GM23338 (cell line): ENCODE measurements at regions not wholly inside any gene's neighbourhood (a gene's known extent, or its start where the extent isn't known, plus 50 kb on each side); places are given as distances from the start of the nearest gene placed in this dataset.

ENCODE experiments used
- ATAC-seq: fragments of 200-7000 bp; cut with Tn5 transposase; 3 replicates; pipeline ENCODE4 v1.9.1; 2020
- DNase-seq: peaks from one replicate; pipeline ENCODE4 v3.0.0-alpha.2; 2015; ENCODE audit warnings: low spot score
- H2AFZ ChIP-seq: fragments of 200-600 bp; sonication (generic); 2 replicates; pipeline ENCODE4 v1.8.0; 2016; ENCODE audit warnings: antibody characterized with exemption, mild to moderate bottlenecking, moderate library complexity
- H3F3A ChIP-seq: fragments of 200-600 bp; sonication (generic); replicated peaks from 2 replicates; pipeline ENCODE4 v1.8.0; 2017; ENCODE audit warnings: antibody characterized with exemption, mixed run types, low read depth
- H3K27ac ChIP-seq: fragments of 200-600 bp; sonication (generic); 2 replicates; pipeline ENCODE4 v1.6.1; 2016; ENCODE audit warnings: low read depth
- H3K27me3 ChIP-seq: fragments of 200-600 bp; sonication (generic); 2 replicates; pipeline ENCODE4 v1.8.0; 2016; ENCODE audit warnings: mild to moderate bottlenecking, mixed run types, moderate library complexity; ENCODE audit not compliant: insufficient read depth
- H3K36me3 ChIP-seq: fragments of 200-600 bp; sonication (generic); 2 replicates; pipeline ENCODE4 v1.8.0; 2016; ENCODE audit warnings: mild to moderate bottlenecking; ENCODE audit not compliant: insufficient read depth
- H3K4me1 ChIP-seq: fragments of 200-600 bp; sonication (generic); 2 replicates; pipeline ENCODE4 v1.8.0; 2016; ENCODE audit warnings: mild to moderate bottlenecking, moderate library complexity; ENCODE audit not compliant: insufficient read depth
- H3K4me2 ChIP-seq: fragments of 200-600 bp; sonication (generic); 2 replicates; pipeline ENCODE4 v1.7.1; 2017; ENCODE audit warnings: mixed run types
- H3K4me3 ChIP-seq: fragments of 200-600 bp; sonication (generic); 2 replicates; pipeline ENCODE4 v1.6.1; 2016; ENCODE audit warnings: mixed run types
- H3K79me2 ChIP-seq: fragments of 200-600 bp; sonication (generic); replicated peaks from 2 replicates; pipeline ENCODE4 v1.8.0; 2017; ENCODE audit warnings: mild to moderate bottlenecking; ENCODE audit not compliant: insufficient read depth
- H3K9me2 ChIP-seq: fragments of 200-600 bp; sonication (generic); 2 replicates; pipeline ENCODE4 v1.8.0; 2017; ENCODE audit not compliant: insufficient read depth
- H4K20me1 ChIP-seq: fragments of 200-600 bp; sonication (generic); replicated peaks from 2 replicates; pipeline ENCODE4 v1.8.0; 2017; ENCODE audit warnings: mild to moderate bottlenecking; ENCODE audit not compliant: insufficient read depth
- H3K27ac Mint-ChIP-seq: 2 replicates; pipeline ENCODE4 v1.8.0; 2020; ENCODE audit warnings: inconsistent platforms, mild to moderate bottlenecking, moderate library complexity, mixed read lengths
- H3K27me3 Mint-ChIP-seq: 3 replicates; pipeline ENCODE4 v1.8.0; 2022; ENCODE audit warnings: low read depth, mild to moderate bottlenecking, moderate library complexity, mixed read lengths, inconsistent platforms; ENCODE audit not compliant: insufficient read depth, poor library complexity
- H3K36me3 Mint-ChIP-seq: 3 replicates; pipeline ENCODE4 v1.8.0; 2021; ENCODE audit warnings: low read depth, mild to moderate bottlenecking, inconsistent platforms, moderate library complexity, mixed read lengths
- H3K4me1 Mint-ChIP-seq: 3 replicates; pipeline ENCODE4 v1.8.0; 2020; ENCODE audit warnings: mild to moderate bottlenecking, inconsistent platforms, mixed read lengths
- H3K4me3 Mint-ChIP-seq: 3 replicates; pipeline ENCODE4 v1.8.0; 2021; ENCODE audit warnings: moderate library complexity, mild to moderate bottlenecking, inconsistent platforms, mixed read lengths
- H3K9me3 Mint-ChIP-seq: 3 replicates; pipeline ENCODE4 v1.8.0; 2020; ENCODE audit warnings: moderate library complexity, mild to moderate bottlenecking, inconsistent platforms, mixed read lengths
- CREB1 ChIP-seq: fragments of 250-450 bp; sonication (Bioruptor Pico); IDR thresholded peaks from 2 replicates; pipeline ENCODE4 v1.5.0; 2020; ENCODE audit warnings: low read depth, mild to moderate bottlenecking, moderate library complexity
- EZH2 ChIP-seq: fragments of 200-600 bp; sonication (generic); IDR thresholded peaks from one replicate; pipeline ENCODE4 v1.8.0; 2017; ENCODE audit warnings: antibody characterized with exemption, mild to moderate bottlenecking, low read depth; ENCODE audit not compliant: unreplicated experiment
- EZH2phosphoT487 ChIP-seq: fragments of 200-600 bp; sonication (generic); IDR thresholded peaks from one replicate; pipeline ENCODE4 v1.8.1; 2018; ENCODE audit warnings: antibody characterized with exemption; ENCODE audit not compliant: unreplicated experiment
- JUNB ChIP-seq: IDR thresholded peaks from one replicate; pipeline ENCODE4 v1.6.1; 2016; ENCODE audit warnings: antibody characterized with exemption; ENCODE audit not compliant: unreplicated experiment
- NANOG ChIP-seq: IDR thresholded peaks from 2 replicates; pipeline ENCODE4 v1.6.1; 2016; ENCODE audit warnings: antibody characterized with exemption, borderline replicate concordance
- POLR2AphosphoS5 ChIP-seq: IDR thresholded peaks from 2 replicates; pipeline ENCODE4 v1.6.1; 2016; ENCODE audit warnings: antibody characterized with exemption, low read depth
- STAT1 ChIP-seq: IDR thresholded peaks from one replicate; pipeline ENCODE4 v1.6.1; 2016; ENCODE audit warnings: antibody characterized with exemption; ENCODE audit not compliant: unreplicated experiment
- ZNF114 ChIP-seq: fragments of 250-450 bp; sonication (Bioruptor Pico); IDR thresholded peaks from 2 replicates; pipeline ENCODE4 v1.5.0; 2020; ENCODE audit warnings: mild to moderate bottlenecking, moderate library complexity
- ZNF331 ChIP-seq: fragments of 250-450 bp; sonication (Bioruptor Pico); IDR thresholded peaks from 2 replicates; pipeline ENCODE4 v1.5.0; 2020; ENCODE audit warnings: low read depth, mild to moderate bottlenecking, moderate library complexity
- TF ChIP-seq, protein P1 (sequence below), 2 experiments: fragments of 200-600 bp in 1 of 2; sonication (generic) in 1 of 2; conservative IDR thresholded peaks; 2 replicates each; pipeline versions ENCODE4 v1.5.1 to v1.6.1; 2016 to 2017; ENCODE audit warnings: antibody characterized with exemption in 2 of 2, low read depth in 2 of 2, mild to moderate bottlenecking in 2 of 2, moderate library complexity in 1 of 2
- TF ChIP-seq, protein P2 (sequence below): IDR thresholded peaks from one replicate; pipeline ENCODE4 v1.6.1; 2018; ENCODE audit warnings: antibody characterized with exemption; ENCODE audit not compliant: unreplicated experiment
- TF ChIP-seq, protein P3 (sequence below): fragments of 250-450 bp; sonication (Bioruptor Pico); IDR thresholded peaks from 2 replicates; pipeline ENCODE4 v1.5.0; 2020; ENCODE audit warnings: mild to moderate bottlenecking, moderate library complexity
- TF ChIP-seq, protein P4 (sequence below): IDR thresholded peaks from 2 replicates; pipeline ENCODE4 v1.6.1; 2016; ENCODE audit warnings: antibody characterized with exemption

DNA sequence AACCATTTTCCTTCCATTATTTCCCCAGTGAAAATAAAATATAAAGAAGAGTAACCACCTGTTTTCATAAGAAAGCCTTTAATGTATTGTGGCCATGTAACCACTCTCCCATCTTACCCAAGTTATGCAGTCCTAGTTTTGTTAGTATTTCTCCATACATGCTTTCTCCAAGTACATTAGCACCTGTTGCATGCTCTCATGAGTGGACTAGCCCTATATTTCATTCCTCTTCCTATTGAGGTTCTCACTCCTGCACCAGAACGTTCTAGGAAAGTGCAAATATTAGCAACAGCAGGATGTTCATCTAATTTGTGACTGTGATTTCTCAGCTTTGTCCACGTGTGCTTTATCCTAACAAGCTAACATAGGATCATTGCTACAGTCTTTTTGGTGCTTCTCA, 155.1 kb upstream of the NPVF start:
- Mint-ChIP-seq H3K4me3 (no peak overlapping the region), H3K36me3 (no peaks in the 10 kb centered on the region), H3K4me1 (peaks cover 10% of the 10 kb centered on the region), H3K27ac (no peak overlapping the region), H3K9me3 (no peaks in the 10 kb centered on the region), H3K27me3 (no peaks in the 10 kb centered on the region)
- Histone ChIP-seq H3K4me3 (no peak overlapping the region), H3K36me3 (no peaks in the 10 kb centered on the region; the same call in 1 of the 2 replicates), H3K4me2 (no peak overlapping the region), H4K20me1 (no peaks in the 10 kb centered on the region), H3K27ac (no peak overlapping the region), H3K9me2 (0 out of 2 replicates have a peak, but pooled peaks cover 3% of the 10 kb centered on the region), H3K79me2 (no peaks in the 10 kb centered on the region), H3F3A (no peaks in the 10 kb centered on the region), H2AFZ (no peak overlapping the region), H3K4me1 (no peaks in the 10 kb centered on the region), H3K27me3 (no peaks in the 10 kb centered on the region)
- DNase-seq (no peak), ATAC-seq (no peak)
- TF ChIP-seq, protein P1, sequence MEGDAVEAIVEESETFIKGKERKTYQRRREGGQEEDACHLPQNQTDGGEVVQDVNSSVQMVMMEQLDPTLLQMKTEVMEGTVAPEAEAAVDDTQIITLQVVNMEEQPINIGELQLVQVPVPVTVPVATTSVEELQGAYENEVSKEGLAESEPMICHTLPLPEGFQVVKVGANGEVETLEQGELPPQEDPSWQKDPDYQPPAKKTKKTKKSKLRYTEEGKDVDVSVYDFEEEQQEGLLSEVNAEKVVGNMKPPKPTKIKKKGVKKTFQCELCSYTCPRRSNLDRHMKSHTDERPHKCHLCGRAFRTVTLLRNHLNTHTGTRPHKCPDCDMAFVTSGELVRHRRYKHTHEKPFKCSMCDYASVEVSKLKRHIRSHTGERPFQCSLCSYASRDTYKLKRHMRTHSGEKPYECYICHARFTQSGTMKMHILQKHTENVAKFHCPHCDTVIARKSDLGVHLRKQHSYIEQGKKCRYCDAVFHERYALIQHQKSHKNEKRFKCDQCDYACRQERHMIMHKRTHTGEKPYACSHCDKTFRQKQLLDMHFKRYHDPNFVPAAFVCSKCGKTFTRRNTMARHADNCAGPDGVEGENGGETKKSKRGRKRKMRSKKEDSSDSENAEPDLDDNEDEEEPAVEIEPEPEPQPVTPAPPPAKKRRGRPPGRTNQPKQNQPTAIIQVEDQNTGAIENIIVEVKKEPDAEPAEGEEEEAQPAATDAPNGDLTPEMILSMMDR (conservative IDR thresholded peaks at IDR 0.05; ENCODE audit: low read depth in 2 of 2), result no peak
- TF ChIP-seq CREB1 (CRISPR knock-in tag) (no peak), EZH2phosphoT487 (no peak), POLR2AphosphoS5 (no peak), ZNF114 (CRISPR knock-in tag) (no peak), JUNB (no peak), STAT1 (no peak), ZNF331 (no peak), NANOG (no peak), EZH2 (no peak)
- TF ChIP-seq, protein P2, sequence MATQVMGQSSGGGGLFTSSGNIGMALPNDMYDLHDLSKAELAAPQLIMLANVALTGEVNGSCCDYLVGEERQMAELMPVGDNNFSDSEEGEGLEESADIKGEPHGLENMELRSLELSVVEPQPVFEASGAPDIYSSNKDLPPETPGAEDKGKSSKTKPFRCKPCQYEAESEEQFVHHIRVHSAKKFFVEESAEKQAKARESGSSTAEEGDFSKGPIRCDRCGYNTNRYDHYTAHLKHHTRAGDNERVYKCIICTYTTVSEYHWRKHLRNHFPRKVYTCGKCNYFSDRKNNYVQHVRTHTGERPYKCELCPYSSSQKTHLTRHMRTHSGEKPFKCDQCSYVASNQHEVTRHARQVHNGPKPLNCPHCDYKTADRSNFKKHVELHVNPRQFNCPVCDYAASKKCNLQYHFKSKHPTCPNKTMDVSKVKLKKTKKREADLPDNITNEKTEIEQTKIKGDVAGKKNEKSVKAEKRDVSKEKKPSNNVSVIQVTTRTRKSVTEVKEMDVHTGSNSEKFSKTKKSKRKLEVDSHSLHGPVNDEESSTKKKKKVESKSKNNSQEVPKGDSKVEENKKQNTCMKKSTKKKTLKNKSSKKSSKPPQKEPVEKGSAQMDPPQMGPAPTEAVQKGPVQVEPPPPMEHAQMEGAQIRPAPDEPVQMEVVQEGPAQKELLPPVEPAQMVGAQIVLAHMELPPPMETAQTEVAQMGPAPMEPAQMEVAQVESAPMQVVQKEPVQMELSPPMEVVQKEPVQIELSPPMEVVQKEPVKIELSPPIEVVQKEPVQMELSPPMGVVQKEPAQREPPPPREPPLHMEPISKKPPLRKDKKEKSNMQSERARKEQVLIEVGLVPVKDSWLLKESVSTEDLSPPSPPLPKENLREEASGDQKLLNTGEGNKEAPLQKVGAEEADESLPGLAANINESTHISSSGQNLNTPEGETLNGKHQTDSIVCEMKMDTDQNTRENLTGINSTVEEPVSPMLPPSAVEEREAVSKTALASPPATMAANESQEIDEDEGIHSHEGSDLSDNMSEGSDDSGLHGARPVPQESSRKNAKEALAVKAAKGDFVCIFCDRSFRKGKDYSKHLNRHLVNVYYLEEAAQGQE, result no peak
- TF ChIP-seq, protein P3, sequence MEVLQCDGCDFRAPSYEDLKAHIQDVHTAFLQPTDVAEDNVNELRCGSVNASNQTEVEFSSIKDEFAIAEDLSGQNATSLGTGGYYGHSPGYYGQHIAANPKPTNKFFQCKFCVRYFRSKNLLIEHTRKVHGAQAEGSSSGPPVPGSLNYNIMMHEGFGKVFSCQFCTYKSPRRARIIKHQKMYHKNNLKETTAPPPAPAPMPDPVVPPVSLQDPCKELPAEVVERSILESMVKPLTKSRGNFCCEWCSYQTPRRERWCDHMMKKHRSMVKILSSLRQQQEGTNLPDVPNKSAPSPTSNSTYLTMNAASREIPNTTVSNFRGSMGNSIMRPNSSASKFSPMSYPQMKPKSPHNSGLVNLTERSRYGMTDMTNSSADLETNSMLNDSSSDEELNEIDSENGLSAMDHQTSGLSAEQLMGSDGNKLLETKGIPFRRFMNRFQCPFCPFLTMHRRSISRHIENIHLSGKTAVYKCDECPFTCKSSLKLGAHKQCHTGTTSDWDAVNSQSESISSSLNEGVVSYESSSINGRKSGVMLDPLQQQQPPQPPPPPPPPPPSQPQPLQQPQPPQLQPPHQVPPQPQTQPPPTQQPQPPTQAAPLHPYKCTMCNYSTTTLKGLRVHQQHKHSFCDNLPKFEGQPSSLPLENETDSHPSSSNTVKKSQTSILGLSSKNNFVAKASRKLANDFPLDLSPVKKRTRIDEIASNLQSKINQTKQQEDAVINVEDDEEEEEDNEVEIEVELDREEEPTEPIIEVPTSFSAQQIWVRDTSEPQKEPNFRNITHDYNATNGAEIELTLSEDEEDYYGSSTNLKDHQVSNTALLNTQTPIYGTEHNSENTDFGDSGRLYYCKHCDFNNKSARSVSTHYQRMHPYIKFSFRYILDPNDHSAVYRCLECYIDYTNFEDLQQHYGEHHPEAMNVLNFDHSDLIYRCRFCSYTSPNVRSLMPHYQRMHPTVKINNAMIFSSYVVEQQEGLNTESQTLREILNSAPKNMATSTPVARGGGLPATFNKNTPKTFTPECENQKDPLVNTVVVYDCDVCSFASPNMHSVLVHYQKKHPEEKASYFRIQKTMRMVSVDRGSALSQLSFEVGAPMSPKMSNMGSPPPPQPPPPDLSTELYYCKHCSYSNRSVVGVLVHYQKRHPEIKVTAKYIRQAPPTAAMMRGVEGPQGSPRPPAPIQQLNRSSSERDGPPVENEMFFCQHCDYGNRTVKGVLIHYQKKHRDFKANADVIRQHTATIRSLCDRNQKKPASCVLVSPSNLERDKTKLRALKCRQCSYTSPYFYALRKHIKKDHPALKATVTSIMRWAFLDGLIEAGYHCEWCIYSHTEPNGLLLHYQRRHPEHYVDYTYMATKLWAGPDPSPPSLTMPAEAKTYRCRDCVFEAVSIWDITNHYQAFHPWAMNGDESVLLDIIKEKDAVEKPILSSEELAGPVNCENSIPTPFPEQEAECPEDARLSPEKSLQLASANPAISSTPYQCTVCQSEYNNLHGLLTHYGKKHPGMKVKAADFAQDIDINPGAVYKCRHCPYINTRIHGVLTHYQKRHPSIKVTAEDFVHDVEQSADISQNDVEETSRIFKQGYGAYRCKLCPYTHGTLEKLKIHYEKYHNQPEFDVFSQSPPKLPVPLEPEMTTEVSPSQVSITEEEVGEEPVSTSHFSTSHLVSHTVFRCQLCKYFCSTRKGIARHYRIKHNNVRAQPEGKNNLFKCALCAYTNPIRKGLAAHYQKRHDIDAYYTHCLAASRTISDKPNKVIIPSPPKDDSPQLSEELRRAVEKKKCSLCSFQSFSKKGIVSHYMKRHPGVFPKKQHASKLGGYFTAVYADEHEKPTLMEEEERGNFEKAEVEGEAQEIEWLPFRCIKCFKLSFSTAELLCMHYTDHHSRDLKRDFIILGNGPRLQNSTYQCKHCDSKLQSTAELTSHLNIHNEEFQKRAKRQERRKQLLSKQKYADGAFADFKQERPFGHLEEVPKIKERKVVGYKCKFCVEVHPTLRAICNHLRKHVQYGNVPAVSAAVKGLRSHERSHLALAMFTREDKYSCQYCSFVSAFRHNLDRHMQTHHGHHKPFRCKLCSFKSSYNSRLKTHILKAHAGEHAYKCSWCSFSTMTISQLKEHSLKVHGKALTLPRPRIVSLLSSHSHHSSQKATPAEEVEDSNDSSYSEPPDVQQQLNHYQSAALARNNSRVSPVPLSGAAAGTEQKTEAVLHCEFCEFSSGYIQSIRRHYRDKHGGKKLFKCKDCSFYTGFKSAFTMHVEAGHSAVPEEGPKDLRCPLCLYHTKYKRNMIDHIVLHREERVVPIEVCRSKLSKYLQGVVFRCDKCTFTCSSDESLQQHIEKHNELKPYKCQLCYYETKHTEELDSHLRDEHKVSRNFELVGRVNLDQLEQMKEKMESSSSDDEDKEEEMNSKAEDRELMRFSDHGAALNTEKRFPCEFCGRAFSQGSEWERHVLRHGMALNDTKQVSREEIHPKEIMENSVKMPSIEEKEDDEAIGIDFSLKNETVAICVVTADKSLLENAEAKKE (CRISPR knock-in tag), result no peak
- TF ChIP-seq, protein P4, sequence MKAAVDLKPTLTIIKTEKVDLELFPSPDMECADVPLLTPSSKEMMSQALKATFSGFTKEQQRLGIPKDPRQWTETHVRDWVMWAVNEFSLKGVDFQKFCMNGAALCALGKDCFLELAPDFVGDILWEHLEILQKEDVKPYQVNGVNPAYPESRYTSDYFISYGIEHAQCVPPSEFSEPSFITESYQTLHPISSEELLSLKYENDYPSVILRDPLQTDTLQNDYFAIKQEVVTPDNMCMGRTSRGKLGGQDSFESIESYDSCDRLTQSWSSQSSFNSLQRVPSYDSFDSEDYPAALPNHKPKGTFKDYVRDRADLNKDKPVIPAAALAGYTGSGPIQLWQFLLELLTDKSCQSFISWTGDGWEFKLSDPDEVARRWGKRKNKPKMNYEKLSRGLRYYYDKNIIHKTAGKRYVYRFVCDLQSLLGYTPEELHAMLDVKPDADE, result no peak
